ENCODE measurements at regions not wholly inside any gene's neighbourhood (a gene's known extent, or its start where the extent isn't known, plus 50 kb on each side); places are given as distances from the start of the nearest gene placed in this dataset.
"Not testable (repeated sequence)": the region's sequence is repeated elsewhere in the genome, so short reads cannot be mapped to it uniquely, and the experiment has no call there.

GRCh38 chr17:30667657-30668359 is 156.7 kb downstream of the CRLF3 start:
- H2AFZ ChIP-seq (ENCODE audit: low read length); H3K27me3 ChIP-seq (ENCODE audit: control insufficient read depth in 1 of 2, insufficient read depth in 2 of 2, low read length in 2 of 2); H3K4me1 ChIP-seq (ENCODE audit: insufficient read depth, low read length); BruUV-seq (replicated peaks); H3K27ac ChIP-seq (ENCODE audit: extremely low read length, insufficient read depth, low read length); CTCF ChIA-PET (ENCODE audit: low intra/inter-chr PET ratio, low total read pairs); H4K20me1 ChIP-seq (ENCODE audit: insufficient read depth, low read length); H3K79me2 ChIP-seq (ENCODE audit: insufficient read depth, low read length); FAIRE-seq; H3K4me3 ChIP-seq (replicated peaks in 1 of 3; ENCODE audit: insufficient read depth in 1 of 3, low read depth in 2 of 3, low read length in 3 of 3); POLR2A ChIA-PET; H3K36me3 ChIP-seq (replicated peaks in 1 of 2; ENCODE audit: control insufficient read depth in 1 of 2, insufficient read depth in 2 of 2, low read length in 2 of 2); H3K4me2 ChIP-seq (ENCODE audit: low read depth, low read length); H3K9me3 ChIP-seq (ENCODE audit: low read length); H3K9ac ChIP-seq (ENCODE audit: insufficient read depth, low read depth, low read length); DNase-seq (ENCODE audit: low spot score); ATAC-seq; in situ Hi-C loops (cut with HindIII; ENCODE audit: extremely low pct_ligation_motif_present, low pct_unique_long_range_greater_than_20kb); intact Hi-C loops (cut with micrococcal nuclease; ENCODE audit: unreplicated experiment): not testable (repeated sequence)
- peak; percentile 71; the same call in 1 of the 2 replicates for TF ChIP-seq ZSCAN22 (CRISPR knock-in tag; IDR thresholded peaks at IDR 0.05)
- 10% methylated on average over 23 of the region's 37 CpGs for WGBS (ENCODE audit: low lambda C conversion rate)

- 42% methylated on average over 23 of the region's 23 CpGs for WGBS (ENCODE audit: low lambda C conversion rate)
- H3K4me3 ChIP-seq (replicated peaks in 1 of 3; ENCODE audit: insufficient read depth in 1 of 3, low read depth in 2 of 3, low read length in 3 of 3); H3K4me1 ChIP-seq (ENCODE audit: insufficient read depth, low read length); H4K20me1 ChIP-seq (ENCODE audit: insufficient read depth, low read length); intact Hi-C loops (cut with micrococcal nuclease; ENCODE audit: unreplicated experiment); H3K79me2 ChIP-seq (ENCODE audit: insufficient read depth, low read length); in situ Hi-C loops (cut with HindIII; ENCODE audit: extremely low pct_ligation_motif_present, low pct_unique_long_range_greater_than_20kb); CTCF ChIA-PET (ENCODE audit: low intra/inter-chr PET ratio, low total read pairs); DNase-seq (ENCODE audit: low spot score); H3K27me3 ChIP-seq (ENCODE audit: control insufficient read depth in 1 of 2, insufficient read depth in 2 of 2, low read length in 2 of 2); H3K36me3 ChIP-seq (replicated peaks in 1 of 2; ENCODE audit: control insufficient read depth in 1 of 2, insufficient read depth in 2 of 2, low read length in 2 of 2); H3K9me3 ChIP-seq (ENCODE audit: low read length); POLR2A ChIA-PET; ATAC-seq; H3K4me2 ChIP-seq (ENCODE audit: low read depth, low read length); H3K27ac ChIP-seq (ENCODE audit: extremely low read length, insufficient read depth, low read length); H3K9ac ChIP-seq (ENCODE audit: insufficient read depth, low read depth, low read length); FAIRE-seq; H2AFZ ChIP-seq (ENCODE audit: low read length); BruUV-seq (replicated peaks): not testable (repeated sequence)
Observed at GRCh38 chr17:30666838-30667656, 157.4 kb downstream of the CRLF3 start.

- 24% methylated on average over 12 of the region's 12 CpGs for WGBS (ENCODE audit: low lambda C conversion rate)
- intact Hi-C loops (cut with micrococcal nuclease; ENCODE audit: unreplicated experiment); H3K79me2 ChIP-seq (ENCODE audit: insufficient read depth, low read length); H3K4me3 ChIP-seq (replicated peaks in 1 of 3; ENCODE audit: insufficient read depth in 1 of 3, low read depth in 2 of 3, low read length in 3 of 3); H3K9ac ChIP-seq (ENCODE audit: insufficient read depth, low read depth, low read length); POLR2A ChIA-PET; H3K27me3 ChIP-seq (ENCODE audit: control insufficient read depth in 1 of 2, insufficient read depth in 2 of 2, low read length in 2 of 2); FAIRE-seq; H3K9me3 ChIP-seq (ENCODE audit: low read length); BruUV-seq (replicated peaks); H4K20me1 ChIP-seq (ENCODE audit: insufficient read depth, low read length); ATAC-seq; in situ Hi-C loops (cut with HindIII; ENCODE audit: extremely low pct_ligation_motif_present, low pct_unique_long_range_greater_than_20kb); H3K27ac ChIP-seq (ENCODE audit: extremely low read length, insufficient read depth, low read length); CTCF ChIA-PET (ENCODE audit: low intra/inter-chr PET ratio, low total read pairs); H2AFZ ChIP-seq (ENCODE audit: low read length); H3K36me3 ChIP-seq (replicated peaks in 1 of 2; ENCODE audit: control insufficient read depth in 1 of 2, insufficient read depth in 2 of 2, low read length in 2 of 2); H3K4me1 ChIP-seq (ENCODE audit: insufficient read depth, low read length); H3K4me2 ChIP-seq (ENCODE audit: low read depth, low read length); DNase-seq (ENCODE audit: low spot score): not testable (repeated sequence)
Observed at GRCh38 chr17:30663727-30664455, 160.6 kb downstream of the CRLF3 start.

DNA sequence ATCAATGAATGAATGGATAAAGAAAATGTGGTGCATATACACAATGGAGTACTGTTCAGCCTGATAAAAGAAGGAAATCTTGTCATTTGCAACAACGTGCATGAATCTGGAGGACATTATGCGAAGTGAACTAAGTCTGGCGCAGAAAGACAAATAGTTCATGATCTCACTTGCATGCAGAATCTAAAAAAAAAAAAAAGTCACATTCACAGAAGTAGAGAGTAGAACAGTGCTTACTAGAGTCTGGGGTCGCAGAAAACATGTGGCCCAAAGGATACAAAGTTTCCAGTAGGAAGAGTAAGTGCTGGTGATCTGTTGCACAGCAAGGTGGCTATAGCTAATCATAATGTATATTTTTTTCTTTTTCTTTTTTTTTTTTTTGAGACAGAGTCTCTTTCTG is 167.3 kb downstream of the CRLF3 start:
- CTCF ChIA-PET (ENCODE audit: low intra/inter-chr PET ratio, low total read pairs); BruUV-seq (replicated peaks); H3K4me1 ChIP-seq (ENCODE audit: insufficient read depth, low read length); DNase-seq (ENCODE audit: low spot score); H3K27me3 ChIP-seq (ENCODE audit: control insufficient read depth in 1 of 2, insufficient read depth in 2 of 2, low read length in 2 of 2); ATAC-seq; H2AFZ ChIP-seq (ENCODE audit: low read length); H3K27ac ChIP-seq (ENCODE audit: extremely low read length, insufficient read depth, low read length); in situ Hi-C loops (cut with HindIII; ENCODE audit: extremely low pct_ligation_motif_present, low pct_unique_long_range_greater_than_20kb); H3K4me3 ChIP-seq (replicated peaks in 1 of 3; ENCODE audit: insufficient read depth in 1 of 3, low read depth in 2 of 3, low read length in 3 of 3); intact Hi-C loops (cut with micrococcal nuclease; ENCODE audit: unreplicated experiment); H3K79me2 ChIP-seq (ENCODE audit: insufficient read depth, low read length); H3K36me3 ChIP-seq (replicated peaks in 1 of 2; ENCODE audit: control insufficient read depth in 1 of 2, insufficient read depth in 2 of 2, low read length in 2 of 2); FAIRE-seq; H3K4me2 ChIP-seq (ENCODE audit: low read depth, low read length); H4K20me1 ChIP-seq (ENCODE audit: insufficient read depth, low read length); H3K9ac ChIP-seq (ENCODE audit: insufficient read depth, low read depth, low read length); POLR2A ChIA-PET; H3K9me3 ChIP-seq (ENCODE audit: low read length): not testable (repeated sequence)
- 34% methylated on average over 4 of the region's 4 CpGs for WGBS (ENCODE audit: low lambda C conversion rate)
